HCT116 (cell line): ENCODE measurements at regions not wholly inside any gene's neighbourhood (a gene's known extent, or its start where the extent isn't known, plus 50 kb on each side); places are given as distances from the start of the nearest gene placed in this dataset.

Source experiments
- ATAC-seq: fragments of 200-7000 bp; cut with Tn5 transposase; 2 replicates; pipeline ENCODE4 v1.9.1; 2020; ENCODE audit warnings: mild to moderate bottlenecking, moderate library complexity
- BruUV-seq: library from RNA; stranded (reverse); fragments of 400-500 nt; replicated peaks from 2 replicates; lab custom pipeline; 2021; lab: Mats Ljungman, UMichigan
- CTCF ChIA-PET: fragments of 300-600 bp; sonication (Branson Sonifier 250); formaldehyde crosslinking; loops from one replicate; lab custom pipeline; 2021; ENCODE audit warnings: antibody characterized with exemption; lab: Charles Lee
- POLR2A ChIA-PET: fragments of 300-600, 350-600 bp; sonication (Branson Sonifier 250); formaldehyde crosslinking; loops from one replicate; lab custom pipeline; 2021; ENCODE audit warnings: antibody characterized with exemption; lab: Charles Lee
- RAD21 ChIA-PET, 2 experiments: fragments of 300-600 bp; sonication (Branson Sonifier 250); formaldehyde crosslinking; loops; one replicate each; lab custom pipeline; 2023; ENCODE audit warnings: low total read pairs in 2 of 2; ENCODE audit not compliant: uncharacterized antibody in 2 of 2, unreplicated experiment in 2 of 2, low non-redundant PET in 1 of 2; lab: Charles Lee
- DNase-seq: peaks from one replicate; pipeline ENCODE4 v3.0.0-alpha.2; 2010; ENCODE audit warnings: low read depth, low spot score
- H2AFZ ChIP-seq: fragments of 200-600 bp; shearing (Covaris generic), sonication (generic); 2 replicates; pipeline ENCODE4 v1.6.1; 2017; ENCODE audit warnings: low read depth, mixed run types, mixed read lengths, antibody characterized with exemption, low read length; ENCODE audit not compliant: poor library complexity, severe bottlenecking
- H3K27ac ChIP-seq: 2 replicates; pipeline ENCODE4 v1.5.1; 2012; ENCODE audit warnings: low read depth, low read length
- H3K27me3 ChIP-seq: fragments of 200-600 bp; sonication (generic); 2 replicates; pipeline ENCODE4 v1.6.1; 2016; ENCODE audit warnings: mixed run types, low read length, mixed read lengths; ENCODE audit not compliant: insufficient read depth
- H3K36me3 ChIP-seq, 2 experiments: fragments of 200-500 bp in 1 of 2; fragments of 200-600 bp in 1 of 2; sonication (Bioruptor generic) in 1 of 2; sonication (generic) in 1 of 2; 2 replicates each; pipeline versions ENCODE4 v1.5.1 to v1.6.1; 2014 to 2016; ENCODE audit warnings: low read length in 2 of 2, inconsistent platforms in 1 of 2, mixed read lengths in 1 of 2, mixed run types in 1 of 2; ENCODE audit not compliant: insufficient read depth in 2 of 2, control insufficient read depth in 1 of 2
- H3K4me1 ChIP-seq, 2 experiments: fragments of 200-600 bp in 1 of 2; sonication (generic) in 1 of 2; 2 replicates each; pipeline versions ENCODE4 v1.5.1 to v1.6.1; 2012 to 2017; ENCODE audit warnings: low read length in 2 of 2, inconsistent platforms in 1 of 2, mild to moderate bottlenecking in 1 of 2, mixed read lengths in 1 of 2, mixed run types in 1 of 2, moderate library complexity in 1 of 2; ENCODE audit not compliant: insufficient read depth in 2 of 2, control insufficient read depth in 1 of 2
- H3K4me2 ChIP-seq: fragments of 200-600 bp; sonication (generic); 2 replicates; pipeline ENCODE4 v1.6.1; 2017; ENCODE audit warnings: mixed run types, low read length, mixed read lengths
- H3K4me3 ChIP-seq, 2 experiments: fragments of 200-600 bp in 1 of 2; sonication (generic) in 1 of 2; replicated peaks in 1 of 2; 2 replicates each; pipeline ENCODE4 v1.5.1; 2011 to 2016; ENCODE audit warnings: low read length in 2 of 2, control low read depth in 1 of 2, low read depth in 1 of 2, mild to moderate bottlenecking in 1 of 2, mixed read lengths in 1 of 2, mixed run types in 1 of 2
- H3K79me2 ChIP-seq: fragments of 200-600 bp; sonication (generic); 2 replicates; pipeline ENCODE4 v1.6.1; 2017; ENCODE audit warnings: mild to moderate bottlenecking, mixed run types, low read length, moderate library complexity, mixed read lengths; ENCODE audit not compliant: insufficient read depth
- H3K9ac ChIP-seq: fragments of 200-600 bp; sonication (generic); 2 replicates; pipeline ENCODE4 v1.6.1; 2016; ENCODE audit warnings: low read length, mixed read lengths
- H3K9me2 ChIP-seq: fragments of 200-600 bp; sonication (generic), shearing (Covaris generic); 2 replicates; pipeline ENCODE4 v1.6.1; 2017; ENCODE audit warnings: mixed run types, mild to moderate bottlenecking, moderate library complexity; ENCODE audit not compliant: insufficient read depth
- H3K9me3 ChIP-seq, 2 experiments: fragments of 200-500 bp in 1 of 2; fragments of 200-600 bp in 1 of 2; sonication (Bioruptor generic) in 1 of 2; sonication (generic) in 1 of 2; 2 replicates each; pipeline ENCODE4 v1.6.1; 2014 to 2017; ENCODE audit warnings: low read length in 2 of 2, mixed read lengths in 2 of 2, inconsistent platforms in 1 of 2, low read depth in 1 of 2, mild to moderate bottlenecking in 1 of 2, mixed run types in 1 of 2, moderate library complexity in 1 of 2; ENCODE audit not compliant: control insufficient read depth in 1 of 2, insufficient read depth in 1 of 2
- H4K20me1 ChIP-seq: fragments of 200-600 bp; sonication (generic), shearing (Covaris generic); 2 replicates; pipeline ENCODE4 v1.6.1; 2017; ENCODE audit warnings: mixed run types, mild to moderate bottlenecking, moderate library complexity; ENCODE audit not compliant: insufficient read depth
- CEBPB ChIP-seq: IDR thresholded peaks from 2 replicates; pipeline ENCODE4 v1.6.1; 2012; ENCODE audit warnings: low read depth
- ELF1 ChIP-seq: IDR thresholded peaks from 2 replicates; pipeline ENCODE4 v1.6.1; 2012; ENCODE audit warnings: low read depth, borderline replicate concordance
- EZH2phosphoT487 ChIP-seq: fragments of 200-600 bp; IDR thresholded peaks from 2 replicates; pipeline ENCODE4 v1.6.1; 2018; ENCODE audit warnings: antibody characterized with exemption, borderline replicate concordance
- FOSL1 ChIP-seq: IDR thresholded peaks from 2 replicates; pipeline ENCODE4 v1.6.1; 2012; ENCODE audit warnings: low read depth
- JUND ChIP-seq: IDR thresholded peaks from 2 replicates; pipeline ENCODE4 v1.6.1; 2012
- POLR2A ChIP-seq: IDR thresholded peaks from 2 replicates; pipeline ENCODE4 v1.7.0; 2011; ENCODE audit warnings: borderline replicate concordance; ENCODE audit not compliant: insufficient read depth, insufficient read length; ENCODE audit errors: extremely low read depth
- RAD21 ChIP-seq: IDR thresholded peaks from 2 replicates; pipeline ENCODE4 v1.6.1; 2012; ENCODE audit warnings: low read depth, mild to moderate bottlenecking
- REST ChIP-seq: IDR thresholded peaks from 2 replicates; pipeline ENCODE4 v1.6.1; 2012; ENCODE audit warnings: low read depth
- SIN3A ChIP-seq: IDR thresholded peaks from 2 replicates; pipeline ENCODE4 v1.6.1; 2012; ENCODE audit warnings: low read depth
- SP1 ChIP-seq: IDR thresholded peaks from 2 replicates; pipeline ENCODE4 v1.6.1; 2012; ENCODE audit warnings: low read depth
- TCF7L2 ChIP-seq: IDR thresholded peaks from 2 replicates; pipeline ENCODE4 v1.7.0; 2011; ENCODE audit warnings: borderline replicate concordance, inconsistent platforms; ENCODE audit not compliant: insufficient read depth, insufficient read length; ENCODE audit errors: extremely low read depth
- ZFX ChIP-seq: fragments of 450-650 bp; IDR thresholded peaks from 2 replicates; pipeline ENCODE4 v1.6.1; 2017
- ZNF274 ChIP-seq: fragments of 200-500 bp; sonication (Bioruptor generic); IDR thresholded peaks from 2 replicates; pipeline ENCODE4 v1.6.1; 2014; ENCODE audit warnings: mild to moderate bottlenecking, low read depth, low read length, inconsistent platforms
- intact Hi-C: fragments of 100-400 bp; cut with micrococcal nuclease; formaldehyde crosslinking; loops from 2 replicates; pipeline ENCODE4 v1.10.0; 2022
- TF ChIP-seq, protein P1 (sequence below): IDR thresholded peaks from 2 replicates; pipeline ENCODE4 v1.6.1; 2012

GRCh38 chr10:4383651-4384098, 442.3 kb upstream of the AKR1E2 start:
- Histone ChIP-seq H3K27me3 (no peaks in the 10 kb centered on the region), H3K4me2 (no peak overlapping the region), H3K36me3 (no peaks in the 10 kb centered on the region), H3K27ac (no peak overlapping the region), H3K4me3 (no peak overlapping the region), H3K4me1 (no peaks in the 10 kb centered on the region), H3K79me2 (no peaks in the 10 kb centered on the region), H3K9me2 (no peaks in the 10 kb centered on the region), H4K20me1 (no peaks in the 10 kb centered on the region), H3K9me3 (no peaks in the 10 kb centered on the region), H3K9ac (no peak overlapping the region), H2AFZ (no peak overlapping the region)
- no peak for TF ChIP-seq ZFX
- no peak for TF ChIP-seq RAD21
- no peak for TF ChIP-seq SP1
- TF ChIP-seq REST: no peak
- no peak for TF ChIP-seq CEBPB
- no peak for TF ChIP-seq TCF7L2
- TF ChIP-seq ELF1: no peak
- no peak for TF ChIP-seq FOSL1
- no peak for TF ChIP-seq POLR2A
- CTCF ChIA-PET: no interaction called here
- POLR2A ChIA-PET: no interaction called here
- intact Hi-C loops: no loop called here
- DNase-seq (no peak), ATAC-seq (no peak)
- RAD21 ChIA-PET: no interaction called here
- BruUV-seq: no TSS peak

- no peak for ATAC-seq
- H3K27ac ChIP-seq: no peak overlapping the region
- intact Hi-C loops: no loop called here
- no peaks in the 10 kb centered on the region for H3K9me3 ChIP-seq
- H3K4me3 ChIP-seq: no peak overlapping the region
- no peaks in the 10 kb centered on the region for H4K20me1 ChIP-seq
- no peak overlapping the region for H3K4me2 ChIP-seq
- CTCF ChIA-PET: no interaction called here
- no peak for DNase-seq
- H3K4me1 ChIP-seq: no peaks in the 10 kb centered on the region
- TF ChIP-seq ELF1: no peak
- no peak for TF ChIP-seq JUND
- TF ChIP-seq ZNF274: no peak
- TF ChIP-seq, protein P1, sequence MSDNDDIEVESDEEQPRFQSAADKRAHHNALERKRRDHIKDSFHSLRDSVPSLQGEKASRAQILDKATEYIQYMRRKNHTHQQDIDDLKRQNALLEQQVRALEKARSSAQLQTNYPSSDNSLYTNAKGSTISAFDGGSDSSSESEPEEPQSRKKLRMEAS: no peak
- no peak for TF ChIP-seq SP1
- no peak for TF ChIP-seq EZH2phosphoT487
- TF ChIP-seq RAD21: no peak
- TF ChIP-seq SIN3A: no peak
- H3K27me3 ChIP-seq: no peaks in the 10 kb centered on the region
- H3K9ac ChIP-seq: no peak overlapping the region
- BruUV-seq: no TSS peak
- no peaks in the 10 kb centered on the region for H3K79me2 ChIP-seq
- POLR2A ChIA-PET: no interaction called here
- RAD21 ChIA-PET: no interaction called here
- H2AFZ ChIP-seq: no peak overlapping the region
- no peaks in the 10 kb centered on the region for H3K9me2 ChIP-seq
- no peaks in the 10 kb centered on the region for H3K36me3 ChIP-seq
These were observed 443.2 kb upstream of the AKR1E2 start for GRCh38 chr10:4382811-4383210.
